Cardiac fibroblast (primary cell): ENCODE measurements at regions not wholly inside any gene's neighbourhood (a gene's known extent, or its start where the extent isn't known, plus 50 kb on each side); places are given as distances from the start of the nearest gene placed in this dataset.

Source experiments
- DNase-seq, 2 donors: peaks; one replicate each; pipeline versions ENCODE4 v3.0.0 to v3.0.0-alpha.2; 2010; ENCODE audit warnings: low read depth in 2 of 2
- H3K4me3 ChIP-seq, 2 donors: replicated peaks in 1 of 2; 1 replicate in 1 of 2; 2 replicates in 1 of 2; pipeline ENCODE4 v1.5.1; 2011; ENCODE audit warnings: low read depth in 2 of 2, low read length in 2 of 2, mild to moderate bottlenecking in 2 of 2, moderate library complexity in 1 of 2
- CTCF ChIP-seq: IDR thresholded peaks from one replicate; pipeline ENCODE4 v1.5.1; 2011; ENCODE audit warnings: low read depth, mild to moderate bottlenecking, low read length, inconsistent platforms

GRCh38 chr6:166750108-166750793 lies 123.2 kb upstream of the RPS6KA2 start:
- no peak for TF ChIP-seq CTCF
- DNase-seq: no peak
- H3K4me3 ChIP-seq: no peak overlapping the region

- TF ChIP-seq CTCF: no peak
- no peak overlapping the region for H3K4me3 ChIP-seq
- no peak for DNase-seq
Observed at GRCh38 chr6:166749666-166750065, 122.6 kb upstream of the RPS6KA2 start.

GRCh38 chr6:166747644-166748595 lies 120.9 kb upstream of the RPS6KA2 start:
- no peak overlapping the region for H3K4me3 ChIP-seq
- DNase-seq: no peak
- TF ChIP-seq CTCF: no peak

GRCh38 chr6:166745801-166746668 lies 119.0 kb upstream of the RPS6KA2 start:
- no peak overlapping the region for H3K4me3 ChIP-seq
- DNase-seq: no peak
- no peak for TF ChIP-seq CTCF

- no peak for TF ChIP-seq CTCF
- DNase-seq: no peak
- H3K4me3 ChIP-seq: no peak overlapping the region
Observed at GRCh38 chr6:166744223-166745134, 117.4 kb upstream of the RPS6KA2 start.
